ENCODE measurements at regions not wholly inside any gene's neighbourhood (a gene's known extent, or its start where the extent isn't known, plus 50 kb on each side); places are given as distances from the start of the nearest gene placed in this dataset.
A peak's percentile ranks its signal among the peaks of the same experiment; 100 is the strongest.

DNA sequence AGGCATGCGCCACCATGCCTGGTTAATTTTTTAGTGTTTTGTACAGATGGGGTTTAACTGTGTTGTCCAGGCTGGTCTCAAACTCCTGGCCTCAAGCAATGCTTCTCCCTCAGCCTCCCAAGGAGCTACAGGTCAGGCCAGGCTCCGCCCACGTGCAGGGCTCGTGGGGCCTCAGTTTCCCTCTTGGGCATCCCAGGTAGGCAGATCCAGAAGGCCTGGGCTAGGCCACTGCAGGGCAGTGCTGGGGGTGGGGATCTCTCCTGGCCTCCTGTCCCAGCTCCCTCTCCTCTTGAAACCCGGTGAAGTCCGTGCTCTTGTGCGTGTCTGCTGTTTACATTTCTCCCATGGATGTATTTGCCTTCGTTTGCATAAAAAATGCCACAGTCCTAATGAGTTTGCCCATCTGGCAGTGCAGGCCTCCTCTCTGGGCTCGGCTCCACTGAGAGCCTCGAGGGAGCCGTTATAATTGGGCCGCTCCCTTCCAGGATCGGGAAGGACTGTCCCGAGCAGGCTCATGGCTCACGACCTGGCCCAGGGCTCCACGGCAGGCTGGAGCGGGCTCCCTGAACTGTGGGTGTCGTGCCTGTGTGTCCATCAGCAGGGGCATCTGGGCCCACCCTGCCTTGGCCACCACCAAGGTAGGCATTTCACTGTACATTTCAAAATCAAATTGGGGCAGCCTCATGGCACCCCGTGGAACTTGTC, 52.6 kb upstream of the RUFY1 start:
- BruUV-seq (replicated peaks), result no TSS peak
- no peaks in the 10 kb centered on the region for H3K4me1 Mint-ChIP-seq (ENCODE audit: insufficient read depth, unreplicated experiment)
- no peak for DNase-seq (ENCODE audit: unreplicated experiment)
- TF ChIP-seq, protein P1, sequence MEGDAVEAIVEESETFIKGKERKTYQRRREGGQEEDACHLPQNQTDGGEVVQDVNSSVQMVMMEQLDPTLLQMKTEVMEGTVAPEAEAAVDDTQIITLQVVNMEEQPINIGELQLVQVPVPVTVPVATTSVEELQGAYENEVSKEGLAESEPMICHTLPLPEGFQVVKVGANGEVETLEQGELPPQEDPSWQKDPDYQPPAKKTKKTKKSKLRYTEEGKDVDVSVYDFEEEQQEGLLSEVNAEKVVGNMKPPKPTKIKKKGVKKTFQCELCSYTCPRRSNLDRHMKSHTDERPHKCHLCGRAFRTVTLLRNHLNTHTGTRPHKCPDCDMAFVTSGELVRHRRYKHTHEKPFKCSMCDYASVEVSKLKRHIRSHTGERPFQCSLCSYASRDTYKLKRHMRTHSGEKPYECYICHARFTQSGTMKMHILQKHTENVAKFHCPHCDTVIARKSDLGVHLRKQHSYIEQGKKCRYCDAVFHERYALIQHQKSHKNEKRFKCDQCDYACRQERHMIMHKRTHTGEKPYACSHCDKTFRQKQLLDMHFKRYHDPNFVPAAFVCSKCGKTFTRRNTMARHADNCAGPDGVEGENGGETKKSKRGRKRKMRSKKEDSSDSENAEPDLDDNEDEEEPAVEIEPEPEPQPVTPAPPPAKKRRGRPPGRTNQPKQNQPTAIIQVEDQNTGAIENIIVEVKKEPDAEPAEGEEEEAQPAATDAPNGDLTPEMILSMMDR (IDR thresholded peaks at IDR 0.05; ENCODE audit: unreplicated experiment), result no peak
- ChIA-PET POLR2A (interaction anchor here (0.5 kb wide), 1 partner anchor 603 kb away, joined by 3 read pairs; no protein-coding TSS in a partner anchor), CTCF (interaction anchor here (0.6 to 1.5 kb wide), 2 partner anchors 96 to 766 kb away, joined by 4 to 8 read pairs; no protein-coding TSS in a partner anchor)
- no peak overlapping the region for H3K27ac Mint-ChIP-seq (ENCODE audit: low read depth, unreplicated experiment)
- H3K36me3 Mint-ChIP-seq (ENCODE audit: insufficient read depth, unreplicated experiment), result no peaks in the 10 kb centered on the region
- intact Hi-C loops (cut with micrococcal nuclease), result loop anchor here (10.0 kb wide), 2 partner anchors 143 to 873 kb away; partner anchors contain the start of gene CLK4
- peaks cover 7% of the 10 kb centered on the region for H3K9me3 Mint-ChIP-seq (ENCODE audit: unreplicated experiment)
- no peak overlapping the region for H3K4me3 Mint-ChIP-seq (ENCODE audit: unreplicated experiment)
- H3K27me3 Mint-ChIP-seq (ENCODE audit: insufficient read depth, unreplicated experiment), result no peaks in the 10 kb centered on the region

GRCh38 chr5:179495906-179496455, 54.4 kb upstream of the RUFY1 start:
- peak; percentile 39 for DNase-seq (ENCODE audit: unreplicated experiment)
- CTCF ChIA-PET, result interaction anchor here (0.6 to 1.5 kb wide), 8 partner anchors 36 to 1407 kb away, joined by 3 to 8 read pairs (median 3); partner anchors contain the start of gene HNRNPH1
- BruUV-seq (replicated peaks), result no TSS peak

GRCh38 chr5:179494774-179495526, 55.4 kb upstream of the RUFY1 start:
- H3K27me3 Mint-ChIP-seq (ENCODE audit: insufficient read depth, unreplicated experiment), result no peaks in the 10 kb centered on the region
- no peak overlapping the region for H3K4me3 Mint-ChIP-seq (ENCODE audit: unreplicated experiment)
- ChIA-PET POLR2A (no interaction called here), CTCF (interaction anchor here (0.6 to 1.9 kb wide), 10 partner anchors 41 to 1260 kb away, joined by 3 to 16 read pairs (median 4); no protein-coding TSS in a partner anchor)
- no TSS peak for BruUV-seq (replicated peaks)
- DNase-seq (ENCODE audit: unreplicated experiment), result no peak
- intact Hi-C loops (cut with micrococcal nuclease), result loop anchor here (1.0 to 10.0 kb wide), 6 partner anchors 140 to 1260 kb away; partner anchors contain the start of genes CLK4, ZNF354A and ZNF354B
- TF ChIP-seq, protein P1 (IDR thresholded peaks at IDR 0.05; ENCODE audit: unreplicated experiment), result no peak
- no peaks in the 10 kb centered on the region for H3K9me3 Mint-ChIP-seq (ENCODE audit: unreplicated experiment)
- no peaks in the 10 kb centered on the region for H3K36me3 Mint-ChIP-seq (ENCODE audit: insufficient read depth, unreplicated experiment)
- H3K27ac Mint-ChIP-seq (ENCODE audit: low read depth, unreplicated experiment), result no peak overlapping the region
- H3K4me1 Mint-ChIP-seq (ENCODE audit: insufficient read depth, unreplicated experiment), result no peaks in the 10 kb centered on the region

More at GRCh38 chr5:179495906-179496455, 54.4 kb upstream of the RUFY1 start:
- TF ChIP-seq, protein P1 (IDR thresholded peaks at IDR 0.05; ENCODE audit: unreplicated experiment), result peak; percentile 21
- H3K4me3 Mint-ChIP-seq (ENCODE audit: unreplicated experiment), result no peak overlapping the region
- H3K4me1 Mint-ChIP-seq (ENCODE audit: insufficient read depth, unreplicated experiment), result no peaks in the 10 kb centered on the region
- H3K36me3 Mint-ChIP-seq (ENCODE audit: insufficient read depth, unreplicated experiment), result no peaks in the 10 kb centered on the region
- POLR2A ChIA-PET, result interaction anchor here (0.6 kb wide), 1 partner anchor 596 kb away, joined by 3 read pairs; no protein-coding TSS in a partner anchor
- intact Hi-C loops (cut with micrococcal nuclease), result loop anchor here (2.0 to 10.0 kb wide), 4 partner anchors 141 to 1261 kb away; partner anchors contain the start of genes CLK4 and ZNF354B
- H3K27me3 Mint-ChIP-seq (ENCODE audit: insufficient read depth, unreplicated experiment), result no peaks in the 10 kb centered on the region
- H3K27ac Mint-ChIP-seq (ENCODE audit: low read depth, unreplicated experiment), result no peak overlapping the region
- H3K9me3 Mint-ChIP-seq (ENCODE audit: unreplicated experiment), result peaks cover 7% of the 10 kb centered on the region

DNA sequence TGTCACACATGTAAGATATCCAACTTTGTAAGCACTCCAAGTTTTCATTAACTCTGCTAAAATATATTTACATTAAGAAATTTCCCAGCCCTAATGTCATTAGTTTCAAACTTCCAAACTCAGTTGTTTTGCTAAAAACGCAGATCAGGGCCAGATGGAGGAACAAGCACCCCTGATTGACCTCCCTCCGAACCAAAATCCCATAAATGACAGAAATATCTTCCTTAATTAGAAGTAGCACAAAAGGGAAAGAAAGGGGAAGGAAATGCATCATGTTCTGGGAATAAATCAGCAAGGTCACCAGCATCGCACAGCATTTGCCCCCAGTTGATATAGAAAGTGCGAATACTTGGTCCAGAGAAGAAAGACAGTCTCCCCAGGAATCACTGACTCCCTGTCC, 61.4 kb upstream of the RUFY1 start:
- Mint-ChIP-seq H3K4me3 (ENCODE audit: unreplicated experiment) (no peak overlapping the region), H3K27ac (ENCODE audit: low read depth, unreplicated experiment) (no peak overlapping the region), H3K9me3 (ENCODE audit: unreplicated experiment) (no peaks in the 10 kb centered on the region), H3K36me3 (ENCODE audit: insufficient read depth, unreplicated experiment) (no peaks in the 10 kb centered on the region), H3K4me1 (ENCODE audit: insufficient read depth, unreplicated experiment) (no peaks in the 10 kb centered on the region), H3K27me3 (ENCODE audit: insufficient read depth, unreplicated experiment) (no peaks in the 10 kb centered on the region)
- intact Hi-C loops (cut with micrococcal nuclease), result no loop called here
- ChIA-PET CTCF (no interaction called here), POLR2A (no interaction called here)
- TF ChIP-seq, protein P1 (IDR thresholded peaks at IDR 0.05; ENCODE audit: unreplicated experiment), result no peak
- DNase-seq (ENCODE audit: unreplicated experiment), result no peak
- no TSS peak for BruUV-seq (replicated peaks)
